GM19023 (cell line): ENCODE measurements at regions not wholly inside any gene's neighbourhood (a gene's known extent, or its start where the extent isn't known, plus 50 kb on each side); places are given as distances from the start of the nearest gene placed in this dataset.
"Not testable (repeated sequence)": the region's sequence is repeated elsewhere in the genome, so short reads cannot be mapped to it uniquely, and the experiment has no call there.

Experiments
- ATAC-seq: cut with Tn5 transposase; IDR thresholded peaks from one replicate; pipeline ENCODE4 v1.9.1; 2021; ENCODE audit warnings: mild to moderate bottlenecking, moderate library complexity; ENCODE audit not compliant: unreplicated experiment

DNA sequence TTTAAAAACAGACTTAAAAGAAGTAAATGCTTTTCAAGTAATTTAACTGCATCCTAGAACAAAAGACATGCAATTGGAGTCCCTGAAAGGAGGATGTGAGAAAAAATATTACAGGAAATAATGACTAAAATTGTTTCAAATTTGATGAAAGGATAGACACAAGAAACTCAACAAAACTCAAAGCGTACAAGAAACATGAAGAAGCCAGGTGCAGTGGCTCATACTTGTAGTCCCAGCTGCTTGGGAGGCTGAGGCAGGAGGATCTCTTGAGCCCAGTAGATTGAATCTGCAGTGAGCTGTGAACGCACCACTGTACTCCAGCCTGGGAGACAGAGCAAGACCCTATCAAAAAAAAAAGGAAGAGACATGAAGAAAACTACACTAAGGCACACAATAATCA, 118.1 kb upstream of the SLC39A10 start:
- no peak for ATAC-seq

DNA sequence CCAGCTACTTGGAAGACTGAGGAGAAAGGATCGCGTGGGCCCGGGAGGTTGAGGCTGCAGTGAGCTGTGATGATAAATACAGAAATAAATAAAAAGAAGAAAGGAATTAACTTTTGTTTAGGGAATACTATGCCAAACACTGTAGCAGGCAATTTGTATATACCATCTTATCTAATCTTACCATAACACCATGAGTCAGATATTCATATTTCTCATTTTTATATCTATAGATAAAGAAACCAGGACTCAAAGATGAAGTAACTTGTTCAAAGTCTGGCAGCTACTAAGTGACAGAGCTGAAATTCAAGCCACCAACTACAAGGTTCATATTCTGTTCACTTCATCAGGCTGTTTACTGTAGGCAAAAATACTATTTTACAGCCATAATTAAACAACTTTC, 119.2 kb upstream of the SLC39A10 start:
- no peak for ATAC-seq

- no peak for ATAC-seq
These were observed 120.1 kb upstream of the SLC39A10 start for GRCh38 chr2:195536906-195537305.

GRCh38 chr2:195535911-195536522, 121.0 kb upstream of the SLC39A10 start:
- peak; percentile 89 for ATAC-seq

DNA sequence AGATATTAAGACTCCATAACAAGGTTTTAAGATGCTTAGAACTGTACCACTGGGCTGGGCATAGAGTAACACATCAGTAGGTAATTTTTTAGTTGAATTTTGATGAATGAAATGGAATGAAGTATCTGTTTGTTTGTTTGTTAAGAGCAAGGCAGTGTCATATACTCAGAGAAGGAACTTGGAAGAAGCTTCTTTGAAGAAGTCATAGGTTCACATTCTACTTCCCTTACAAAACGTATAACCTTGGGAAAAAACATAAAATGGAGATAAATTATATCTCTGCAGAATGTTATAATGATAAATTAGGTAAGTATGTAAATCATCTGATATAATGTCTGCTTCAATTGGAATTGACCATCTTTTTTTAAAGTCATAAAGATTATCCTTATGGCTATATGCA, 122.1 kb upstream of the SLC39A10 start:
- no peak for ATAC-seq

DNA sequence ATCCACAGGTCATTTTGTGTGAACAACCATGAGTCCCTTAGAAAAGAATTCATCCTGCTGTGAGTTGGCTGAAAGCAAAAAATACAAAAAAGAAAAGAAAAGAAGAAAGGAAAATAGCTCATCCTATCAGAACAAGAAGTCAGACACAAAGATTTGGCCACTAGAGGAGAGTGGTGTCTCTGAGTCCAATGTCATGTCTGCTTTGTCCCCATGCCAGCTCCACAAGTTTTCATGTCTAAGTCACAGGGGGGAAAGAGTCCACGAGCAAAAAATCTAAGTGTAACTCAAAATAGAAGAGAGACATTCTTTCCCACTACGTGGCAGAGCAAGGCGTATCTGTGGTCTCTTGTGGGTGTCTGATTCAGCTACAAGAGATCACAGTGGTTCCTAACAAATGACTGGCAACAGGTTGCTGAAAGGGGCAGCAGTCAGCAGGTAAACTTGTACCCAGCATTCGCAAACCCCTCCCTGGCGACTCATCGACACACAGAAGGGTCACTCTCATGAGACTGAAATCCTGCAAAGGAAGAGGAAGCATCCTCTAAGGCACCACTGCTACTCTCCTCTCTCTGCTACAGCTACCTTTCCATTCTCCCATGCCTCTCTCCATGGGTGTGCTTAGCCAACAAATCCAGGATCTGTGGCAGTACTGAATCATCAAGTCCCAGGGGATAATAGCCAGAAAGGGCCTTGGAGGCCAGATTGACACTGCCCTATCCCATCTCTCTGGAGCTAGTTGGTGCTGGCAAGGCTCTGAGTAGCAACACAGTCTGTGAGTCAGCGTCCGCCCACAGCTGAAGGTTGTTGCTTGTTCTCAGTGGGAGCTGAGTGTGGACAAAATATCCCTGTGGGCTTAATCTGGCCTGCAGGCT, 123.0 kb upstream of the SLC39A10 start:
- ATAC-seq: peak; percentile 26

- ATAC-seq: peak; percentile 29
These were observed 124.3 kb upstream of the SLC39A10 start for GRCh38 chr2:195532628-195533271.

- no peak for ATAC-seq
These were observed 124.8 kb upstream of the SLC39A10 start for GRCh38 chr2:195532255-195532627.

DNA sequence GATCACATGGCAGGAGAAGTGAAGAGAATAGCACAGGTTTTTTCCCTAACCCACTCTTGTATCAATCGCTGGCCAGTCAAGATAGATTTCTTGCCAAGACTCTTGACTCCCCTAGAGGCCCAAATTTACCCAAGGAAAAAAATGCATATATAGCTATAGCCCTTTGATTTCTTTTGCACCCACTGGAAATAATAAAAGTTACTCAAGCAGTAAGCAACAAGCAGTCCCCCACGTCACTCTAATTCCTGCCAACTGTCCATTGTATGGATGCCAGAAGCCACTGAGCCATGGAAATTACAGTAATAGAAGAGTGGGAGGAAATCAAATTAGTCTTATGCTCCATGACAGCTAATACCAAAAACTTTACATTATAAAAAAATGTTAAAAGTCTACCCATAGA, 125.3 kb upstream of the SLC39A10 start:
- no peak for ATAC-seq

GRCh38 chr2:195523242-195523641, 133.8 kb upstream of the SLC39A10 start:
- not testable (repeated sequence) for ATAC-seq

GRCh38 chr2:195521589-195521988, 135.4 kb upstream of the SLC39A10 start:
- ATAC-seq: no peak

- no peak for ATAC-seq
These were observed 136.3 kb upstream of the SLC39A10 start for GRCh38 chr2:195520671-195521155.

DNA sequence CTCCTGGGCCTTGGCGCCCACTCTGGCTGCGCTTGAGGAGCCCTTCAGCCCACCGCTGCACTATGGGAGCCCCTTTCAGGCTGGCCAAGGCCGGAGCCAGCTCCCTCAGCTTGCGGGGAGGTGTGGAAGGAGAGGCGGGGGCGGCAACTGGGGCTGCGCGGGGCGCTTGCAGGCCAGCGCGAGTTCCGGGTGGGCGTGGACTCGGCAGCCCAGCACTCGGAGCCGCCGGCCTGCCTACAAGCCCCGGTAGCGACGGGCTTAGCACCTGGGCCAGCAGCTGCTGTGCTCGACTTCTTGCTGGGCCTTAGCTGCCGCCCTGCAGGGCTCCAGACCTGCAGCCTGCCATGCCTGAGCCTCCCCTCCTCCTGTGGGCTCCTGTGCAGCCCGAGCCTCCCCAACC, 141.5 kb upstream of the SLC39A10 start:
- no peak for ATAC-seq

DNA sequence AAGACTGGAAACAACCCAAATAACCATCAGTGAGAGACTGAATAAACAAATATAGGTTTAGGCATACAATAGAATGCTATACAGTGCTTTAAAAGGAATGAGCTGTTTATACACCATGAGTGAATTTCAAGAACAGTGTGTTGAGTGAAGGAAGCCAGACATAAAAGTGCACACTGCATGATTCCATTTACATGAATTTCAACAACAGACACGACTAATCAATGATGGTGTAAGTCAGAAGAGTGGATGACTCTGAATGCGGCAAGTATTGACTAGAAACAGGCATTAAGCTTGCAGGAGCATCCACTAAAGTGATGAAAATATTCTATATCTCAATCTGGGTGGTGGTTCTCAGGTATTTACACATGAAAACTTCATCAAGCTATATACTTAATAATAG, 142.7 kb upstream of the SLC39A10 start:
- no peak for ATAC-seq

- ATAC-seq: no peak
These were observed 143.9 kb upstream of the SLC39A10 start for GRCh38 chr2:195513119-195513518.

GRCh38 chr2:195509551-195509950, 147.5 kb upstream of the SLC39A10 start:
- no peak for ATAC-seq

DNA sequence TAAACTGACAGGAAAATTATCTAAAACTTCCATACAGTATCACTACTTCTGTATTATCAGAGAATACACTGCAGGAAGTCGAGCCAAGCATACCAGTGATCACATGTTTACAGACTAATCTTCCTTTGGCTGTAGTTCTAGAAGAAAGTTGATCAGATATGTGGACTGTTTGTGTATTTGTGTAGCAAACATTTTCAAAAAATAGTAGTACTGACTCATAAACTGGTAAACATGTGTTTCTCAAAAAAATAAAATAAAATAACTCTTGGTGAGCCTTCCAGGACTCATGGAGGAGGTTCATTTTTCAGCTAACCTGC, 148.9 kb upstream of the SLC39A10 start:
- no peak for ATAC-seq

- no peak for ATAC-seq
These were observed 149.4 kb upstream of the SLC39A10 start for GRCh38 chr2:195507447-195508138.

DNA sequence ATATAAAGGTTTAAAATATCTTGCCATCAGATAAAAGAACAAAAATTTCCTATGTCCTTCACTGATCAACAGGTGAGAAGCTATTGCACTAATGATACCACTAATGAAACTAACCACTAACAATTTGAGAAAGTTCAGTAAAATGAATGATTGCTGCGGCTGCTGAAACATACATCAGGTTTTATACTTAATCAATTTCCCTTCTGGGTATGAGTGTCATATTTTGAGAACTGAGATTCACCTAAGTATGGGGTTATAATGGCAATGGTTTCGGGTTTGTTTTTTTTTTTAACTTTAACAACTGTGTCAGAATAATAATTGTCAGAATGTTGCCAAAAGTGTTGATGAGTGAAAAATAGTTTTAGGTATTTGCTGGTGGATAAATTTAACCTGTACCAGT, 151.3 kb upstream of the SLC39A10 start:
- peak; percentile 92 for ATAC-seq

DNA sequence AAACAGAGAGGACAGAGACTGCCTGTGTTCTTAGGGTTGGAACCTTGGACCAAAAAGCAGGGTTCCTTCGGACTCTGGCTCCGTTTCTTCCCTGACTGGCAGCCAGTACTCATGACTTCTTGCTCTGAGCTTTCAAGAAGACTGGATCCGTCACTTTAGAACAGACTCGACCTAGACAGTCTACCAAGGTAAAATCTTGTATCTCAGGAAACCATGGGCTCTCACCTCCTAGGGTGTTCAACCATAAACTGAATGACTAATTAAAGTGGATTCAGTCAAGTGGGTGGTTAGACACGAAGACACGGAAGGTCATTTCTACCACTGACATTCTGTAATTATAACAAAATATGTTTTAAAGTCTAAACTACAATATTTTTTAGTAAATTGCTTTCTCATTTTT, 153.8 kb upstream of the SLC39A10 start:
- ATAC-seq: no peak

- no peak for ATAC-seq
These were observed 155.3 kb upstream of the SLC39A10 start for GRCh38 chr2:195501746-195502145.
